Activated CD8-positive, alpha-beta memory T cell treated with anti-CD3 and anti-CD28 coated beads, Interleukin-2, amount 50 U/mL, for 48 hours (primary cell): ENCODE measurements at regions not wholly inside any gene's neighbourhood (a gene's known extent, or its start where the extent isn't known, plus 50 kb on each side); places are given as distances from the start of the nearest gene placed in this dataset.

Source experiments
- DNase-seq: peaks from one replicate; pipeline ENCODE4 v3.0.0-alpha.2; 2020

- DNase-seq: no peak
These were observed 67.6 kb downstream of the NMUR2 start for GRCh38 chr5:152337484-152337883.

DNA sequence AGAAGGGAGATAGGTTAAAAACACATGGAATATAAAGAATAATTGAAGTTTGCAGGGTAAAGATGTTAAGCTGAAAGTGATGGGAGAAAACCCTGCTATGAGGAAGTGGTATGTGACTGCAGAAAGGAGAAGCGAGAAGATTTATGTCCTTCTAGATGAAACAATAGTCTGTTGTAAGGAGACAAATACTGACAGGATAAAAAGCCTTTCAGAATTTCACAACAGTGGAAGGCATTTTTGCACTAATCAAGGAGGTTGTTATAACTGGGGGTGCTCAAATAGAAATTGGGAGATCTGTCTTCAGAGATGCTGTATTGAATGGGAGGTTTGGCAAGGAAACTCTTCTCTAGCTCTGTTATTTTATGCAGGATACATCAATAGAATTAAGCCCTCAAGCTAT lies 69.6 kb downstream of the NMUR2 start:
- DNase-seq: no peak

DNA sequence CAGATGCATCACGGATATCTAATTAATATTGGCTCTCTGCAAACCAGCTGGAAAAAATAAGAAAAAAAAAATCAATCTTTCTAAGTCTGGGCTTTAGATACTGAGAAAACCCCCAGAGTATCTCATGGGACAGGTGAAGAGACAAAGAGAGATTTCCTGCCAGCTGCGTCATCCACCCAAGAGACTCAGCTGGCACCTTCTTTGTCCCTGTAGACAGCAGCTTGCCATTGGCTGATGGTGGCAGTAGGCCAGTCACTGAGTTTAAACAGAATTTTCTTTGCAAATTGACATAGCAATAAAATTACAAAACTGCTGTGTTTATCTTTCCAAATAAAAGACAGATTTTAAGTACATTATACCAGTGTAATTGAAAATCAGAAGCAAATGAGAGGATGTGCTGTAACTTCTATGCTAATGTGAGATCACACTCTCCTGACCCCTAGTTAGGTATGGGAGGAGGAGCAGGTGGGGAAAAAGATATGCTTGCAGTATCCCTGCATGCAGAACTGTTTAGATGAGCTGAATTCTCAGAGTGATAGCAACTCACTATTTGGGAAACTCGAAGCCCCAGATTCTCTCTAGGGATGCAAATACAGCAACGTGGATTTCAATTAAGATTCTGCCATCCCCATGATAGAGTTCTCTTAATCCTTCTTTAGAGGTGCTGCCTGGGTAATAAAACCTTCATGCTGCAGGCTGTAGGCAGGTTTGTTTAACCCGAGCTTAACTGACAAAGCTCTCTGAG lies 72.2 kb downstream of the NMUR2 start:
- DNase-seq: no peak

- DNase-seq: no peak
These were observed 73.4 kb downstream of the NMUR2 start for GRCh38 chr5:152331718-152332117.

DNA sequence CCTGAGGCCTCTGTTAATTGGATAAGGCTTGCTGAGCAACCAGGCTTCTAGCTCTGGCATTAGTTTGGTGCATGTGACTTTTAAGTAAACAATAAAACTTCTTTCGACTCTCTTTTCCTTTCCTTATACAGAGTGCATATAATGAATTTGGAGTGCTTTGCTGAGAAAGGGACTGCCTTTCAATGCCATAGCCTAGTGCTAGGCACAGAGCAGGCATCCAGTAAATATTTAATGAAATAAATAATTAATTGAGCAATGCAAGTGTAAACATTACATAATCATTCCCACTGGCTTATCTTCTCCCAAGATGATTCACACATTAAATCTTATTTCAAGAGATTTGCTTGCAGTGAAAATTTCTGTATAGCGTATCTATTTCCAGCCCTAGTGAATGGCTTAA lies 74.1 kb downstream of the NMUR2 start:
- DNase-seq: no peak

- DNase-seq: no peak
These were observed 75.3 kb downstream of the NMUR2 start for GRCh38 chr5:152329761-152330283.

GRCh38 chr5:152329207-152329606 lies 75.9 kb downstream of the NMUR2 start:
- DNase-seq: no peak

- DNase-seq: no peak
These were observed 89.1 kb downstream of the NMUR2 start for GRCh38 chr5:152315942-152316341.

DNA sequence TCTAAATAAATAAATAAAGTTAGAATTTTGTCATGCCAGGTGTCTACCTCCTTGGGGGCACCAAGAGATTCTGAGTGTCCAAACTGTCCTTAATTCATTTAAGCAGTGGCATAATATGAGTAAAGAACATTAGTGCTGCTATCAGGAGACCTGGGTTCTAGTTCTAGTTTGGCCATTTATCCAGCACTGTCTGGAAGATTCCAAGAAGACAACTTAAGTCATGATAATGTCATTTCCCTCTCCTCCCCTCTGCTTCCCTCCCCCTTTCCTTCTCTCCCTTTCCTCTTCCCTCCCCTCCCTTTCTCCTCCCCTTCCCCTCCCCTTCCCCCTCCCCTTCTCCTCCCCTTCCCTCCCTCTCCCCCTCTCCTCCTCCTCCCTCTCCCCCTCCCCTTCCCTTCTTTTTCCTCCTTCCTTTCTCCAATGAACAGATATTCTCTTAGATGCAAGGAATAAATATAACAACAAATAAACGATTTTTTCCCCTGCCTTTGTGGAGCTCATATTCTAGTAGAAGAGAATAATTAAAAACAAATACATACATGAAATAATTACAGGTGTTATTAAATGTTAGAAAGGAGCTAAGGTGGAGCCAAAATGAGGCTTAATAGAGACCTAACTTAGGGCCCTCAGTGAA lies 90.8 kb downstream of the NMUR2 start:
- DNase-seq: no peak

DNA sequence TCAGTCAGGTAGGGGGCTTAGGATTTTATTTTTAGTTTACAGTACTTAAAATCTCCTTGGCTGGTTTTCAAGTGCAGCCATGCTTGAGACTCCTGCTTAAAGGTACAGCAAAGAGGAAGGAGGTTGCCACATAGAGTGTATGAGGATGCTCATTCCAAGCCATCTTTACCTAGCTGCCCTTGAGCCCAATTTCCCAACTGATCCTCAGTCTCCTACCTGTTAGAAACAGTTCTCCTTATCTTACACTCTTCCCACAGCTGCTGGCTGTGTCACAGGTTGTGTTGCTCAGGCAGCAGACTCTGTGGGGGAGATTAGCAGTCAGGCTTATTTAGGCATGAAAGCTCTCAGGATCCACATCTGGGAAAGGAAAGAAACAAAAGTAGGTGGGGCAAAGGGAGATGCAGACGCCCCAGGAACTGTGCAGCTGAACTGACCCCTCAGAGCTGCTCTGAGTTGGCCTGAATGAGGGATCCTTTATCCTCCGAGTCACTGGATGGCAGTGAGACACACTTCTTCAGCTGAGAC lies 95.1 kb downstream of the NMUR2 start:
- no peak for DNase-seq

- no peak for DNase-seq
These were observed 98.7 kb downstream of the NMUR2 start for GRCh38 chr5:152306386-152306785.

DNA sequence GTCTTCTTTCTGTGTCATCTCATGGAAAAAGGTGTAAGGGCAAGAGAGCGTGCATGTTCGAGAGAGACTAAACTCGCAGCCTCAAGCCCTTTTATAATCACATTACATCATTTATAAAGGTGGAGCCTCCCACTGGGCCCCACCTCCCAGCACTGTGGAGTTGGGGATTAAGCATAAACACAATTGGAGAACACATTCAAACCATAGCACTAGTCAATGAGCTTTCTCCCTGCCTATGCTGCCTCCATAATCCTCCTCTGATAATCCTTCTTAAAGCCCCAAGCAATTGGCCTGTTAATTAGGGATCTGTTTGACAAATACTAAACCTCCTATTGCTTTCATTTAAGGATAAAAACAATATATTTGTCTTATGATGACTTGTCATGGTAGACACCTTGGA lies 99.6 kb downstream of the NMUR2 start:
- no peak for DNase-seq

GRCh38 chr5:152303841-152304240 lies 101.2 kb downstream of the NMUR2 start:
- no peak for DNase-seq

- no peak for DNase-seq
These were observed 107.2 kb downstream of the NMUR2 start for GRCh38 chr5:152297866-152298265.

- no peak for DNase-seq
These were observed 111.9 kb downstream of the NMUR2 start for GRCh38 chr5:152293189-152293588.

GRCh38 chr5:152290181-152290580 lies 114.9 kb downstream of the NMUR2 start:
- no peak for DNase-seq

DNA sequence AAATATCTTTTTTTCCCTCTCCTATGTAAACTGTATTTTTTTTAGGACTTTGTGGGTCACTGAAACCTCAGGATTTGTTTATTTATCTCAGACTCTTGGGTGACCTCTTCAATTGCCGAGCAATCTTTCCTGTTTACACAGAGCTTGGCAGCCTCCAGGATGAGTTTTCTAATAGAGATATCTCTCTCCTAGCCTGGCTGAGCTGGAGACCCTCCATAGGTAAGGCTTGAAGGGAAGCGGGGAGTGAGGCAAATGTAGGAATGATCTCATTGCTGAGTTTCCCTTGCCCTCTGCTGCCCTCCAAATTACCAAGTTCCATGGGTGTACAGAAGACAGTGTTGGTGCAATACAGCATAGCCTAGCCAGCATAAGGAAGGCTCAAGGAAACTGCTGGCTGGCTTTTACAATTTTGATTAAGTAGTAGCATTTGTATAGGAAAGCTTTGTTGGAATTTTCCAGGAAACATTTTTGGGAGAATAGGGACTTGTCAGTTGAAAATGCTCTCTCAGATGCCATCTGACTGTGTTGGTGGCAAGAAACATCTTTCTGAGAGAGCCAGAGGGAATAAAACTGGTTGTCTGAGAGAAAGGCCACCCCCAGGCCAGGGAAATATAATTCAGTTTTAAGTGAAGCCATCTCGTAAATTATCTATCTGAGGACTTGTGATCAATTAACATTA lies 116.0 kb downstream of the NMUR2 start:
- DNase-seq: no peak

- DNase-seq: no peak
These were observed 116.6 kb downstream of the NMUR2 start for GRCh38 chr5:152288499-152288898.

- no peak for DNase-seq
These were observed 119.3 kb downstream of the NMUR2 start for GRCh38 chr5:152285764-152286163.

- no peak for DNase-seq
These were observed 122.7 kb downstream of the NMUR2 start for GRCh38 chr5:152282331-152282730.

DNA sequence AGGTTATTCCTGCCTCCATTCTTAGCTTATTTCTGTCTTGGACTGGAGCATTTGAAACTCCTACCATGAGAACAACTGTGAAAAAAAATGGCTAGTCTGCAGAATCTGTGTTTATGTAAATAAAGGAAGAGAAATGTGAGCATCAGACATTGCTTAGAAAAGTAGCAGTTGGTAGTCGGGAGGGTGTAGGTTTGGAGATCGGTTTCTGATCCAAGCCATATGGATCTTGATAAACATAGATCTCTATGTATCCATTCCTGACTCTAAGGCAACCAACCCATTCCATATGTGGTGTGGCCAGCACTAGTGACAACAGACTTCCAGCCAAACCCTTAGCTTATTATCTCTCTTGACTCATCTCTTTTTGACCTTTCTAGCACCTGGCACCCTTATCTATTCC lies 127.1 kb downstream of the NMUR2 start:
- DNase-seq: no peak

GRCh38 chr5:152274224-152274623 lies 130.9 kb downstream of the NMUR2 start:
- DNase-seq: no peak

- no peak for DNase-seq
These were observed 133.7 kb downstream of the NMUR2 start for GRCh38 chr5:152271420-152271819.

DNA sequence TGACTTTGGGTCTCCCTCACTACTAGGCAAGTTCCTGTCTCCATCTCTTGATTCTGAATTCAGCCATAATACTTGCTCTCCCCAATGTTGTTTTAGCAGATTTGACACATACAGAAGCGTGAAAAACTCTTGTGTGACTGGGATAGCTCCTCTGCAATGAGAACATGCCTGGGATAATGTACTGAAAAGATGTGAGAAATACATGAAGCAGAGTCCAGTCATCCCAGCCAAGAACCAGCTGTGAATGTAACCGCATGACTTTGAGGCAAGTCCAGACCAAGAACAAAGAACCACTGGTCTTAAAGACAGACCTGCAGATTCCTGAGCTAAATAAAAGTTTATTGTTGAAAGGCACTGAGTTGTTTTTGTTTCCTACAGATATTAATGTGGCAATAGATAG lies 135.0 kb downstream of the NMUR2 start:
- no peak for DNase-seq
